ENCODE measurements at regions not wholly inside any gene's neighbourhood (a gene's known extent, or its start where the extent isn't known, plus 50 kb on each side); places are given as distances from the start of the nearest gene placed in this dataset.

GRCh38 chr20:19021406-19022117 lies 190.9 kb upstream of the SLC24A3 start:
- TF ChIP-seq CTCF (conservative IDR thresholded peaks at IDR 0.05 in 1 of 2, IDR thresholded peaks at IDR 0.05 in 1 of 2; ENCODE audit: low read depth in 1 of 2, low read length in 2 of 2) (no peak), EZH2 (IDR thresholded peaks at IDR 0.05; ENCODE audit: low read length, missing control alignments) (no peak)
